GM12878 (cell line): ENCODE measurements at regions not wholly inside any gene's neighbourhood (a gene's known extent, or its start where the extent isn't known, plus 50 kb on each side); places are given as distances from the start of the nearest gene placed in this dataset.

Experiments used
- ATAC-seq: fragments of 200-7000 bp; cut with Tn5 transposase; 3 replicates; pipeline ENCODE4 v1.9.1; 2020; ENCODE audit warnings: mild to moderate bottlenecking, moderate library complexity
- BruUV-seq: library from RNA; stranded (reverse); fragments of 400-500 nt; replicated peaks from 2 replicates; lab custom pipeline; 2021; lab: Mats Ljungman, UMichigan
- CTCF ChIA-PET: fragments of 300-600 bp; sonication (Branson Sonifier 250); formaldehyde crosslinking; extraction: SDS; loops from one replicate; lab custom pipeline; 2021; ENCODE audit warnings: inconsistent platforms; lab: Yijun Ruan, JAX
- POLR2A ChIA-PET: fragments of 350-600 bp; formaldehyde crosslinking; extraction: SDS; loops from one replicate; lab custom pipeline; 2021; ENCODE audit warnings: inconsistent platforms; lab: Charles Lee
- RAD21 ChIA-PET: fragments of 300-600 bp; sonication (Branson Sonifier 250); formaldehyde crosslinking; loops from one replicate; lab custom pipeline; 2023; ENCODE audit warnings: antibody characterized with exemption; ENCODE audit not compliant: unreplicated experiment; lab: Charles Lee
- SMC1A ChIA-PET: fragments of 300-600 bp; sonication (Branson Sonifier 250); formaldehyde crosslinking; loops from one replicate; lab custom pipeline; 2023; ENCODE audit not compliant: unreplicated experiment, uncharacterized antibody; lab: Charles Lee
- DNase-seq: peaks from one replicate; pipeline ENCODE4 v3.0.0-alpha.2; 2011; ENCODE audit warnings: low read depth, low spot score
- FAIRE-seq: peaks from 3 replicates; lab custom pipeline; 2011; peaks lifted over from hg19 to GRCh38; lab: Jason Lieb, UNC
- H2AFZ ChIP-seq: 2 replicates; pipeline ENCODE4 v1.6.0; 2011; ENCODE audit warnings: low read depth, low read length, control low read depth; ENCODE audit not compliant: control insufficient read depth
- H3K27ac ChIP-seq: 2 replicates; pipeline ENCODE4 v1.5.1; 2011; ENCODE audit warnings: control low read depth; ENCODE audit not compliant: control insufficient read depth, insufficient read depth
- H3K27me3 ChIP-seq, 2 experiments: replicated peaks in 1 of 2; 2 replicates each; pipeline versions ENCODE4 v1.6.0 to v1.6.1; 2011; ENCODE audit warnings: low read length in 1 of 2; ENCODE audit not compliant: control insufficient read depth in 2 of 2, insufficient read depth in 2 of 2
- H3K36me3 ChIP-seq, 2 experiments: 2 replicates each; pipeline ENCODE4 v1.5.1; 2011; ENCODE audit warnings: low read length in 1 of 2; ENCODE audit not compliant: control insufficient read depth in 2 of 2, insufficient read depth in 2 of 2
- H3K4me1 ChIP-seq: 2 replicates; pipeline ENCODE4 v1.6.1; 2011; ENCODE audit warnings: mild to moderate bottlenecking, low read length, moderate library complexity, mixed read lengths; ENCODE audit not compliant: control insufficient read depth, insufficient read depth
- H3K4me2 ChIP-seq: 2 replicates; pipeline ENCODE4 v1.6.0; 2011; ENCODE audit warnings: control low read depth; ENCODE audit not compliant: control insufficient read depth, insufficient read depth
- H3K4me3 ChIP-seq: fragments of 200-600 bp; sonication (generic); 2 replicates; pipeline ENCODE4 v1.5.1; 2016
- H3K79me2 ChIP-seq: 2 replicates; pipeline ENCODE4 v1.6.0; 2011; ENCODE audit warnings: low read length; ENCODE audit not compliant: control insufficient read depth, insufficient read depth
- H3K9ac ChIP-seq: 2 replicates; pipeline ENCODE4 v1.8.0; 2011; ENCODE audit warnings: low read length, control low read depth, mixed read lengths; ENCODE audit not compliant: control insufficient read depth, insufficient read depth
- H3K9me3 ChIP-seq: replicated peaks from 3 replicates; pipeline ENCODE4 v1.5.1; 2011; ENCODE audit warnings: mild to moderate bottlenecking, low read length; ENCODE audit not compliant: control insufficient read depth, insufficient read depth
- H4K20me1 ChIP-seq: 2 replicates; pipeline ENCODE4 v1.6.0; 2011; ENCODE audit not compliant: control insufficient read depth, insufficient read depth
- HDGF ChIP-seq: fragments of 450-650 bp; IDR thresholded peaks from 2 replicates; pipeline ENCODE4 v1.6.1; 2016; ENCODE audit warnings: antibody characterized with exemption
- IRF3 ChIP-seq: fragments of 450-650 bp; IDR thresholded peaks from 2 replicates; pipeline ENCODE4 v1.6.1; 2014; ENCODE audit warnings: mild to moderate bottlenecking
- NFYA ChIP-seq: IDR thresholded peaks from 2 replicates; pipeline ENCODE4 v1.6.1; 2011; ENCODE audit warnings: low read depth, mild to moderate bottlenecking, low read length, improper control_type of control experiment, borderline replicate concordance
- NKRF ChIP-seq: fragments of 450-650 bp; conservative IDR thresholded peaks from 2 replicates; pipeline ENCODE4 v1.6.1; 2017; ENCODE audit warnings: mild to moderate bottlenecking, moderate library complexity
- REST ChIP-seq: IDR thresholded peaks from 2 replicates; pipeline ENCODE4 v1.6.1; 2012; ENCODE audit warnings: mild to moderate bottlenecking, low read depth, low read length
- ZNF217 ChIP-seq: fragments of 450-650 bp; IDR thresholded peaks from 2 replicates; pipeline ENCODE4 v1.6.1; 2017; ENCODE audit warnings: antibody characterized with exemption, mild to moderate bottlenecking
- WGBS: methylation state at CpG from one replicate; pipeline ENCODE4 v1.1.6; 2016; ENCODE audit warnings: low lambda C conversion rate; ENCODE audit not compliant: insufficient replicate concordance, insufficient coverage; ENCODE audit errors: missing lambda C conversion rate; 5-methylcytosine and 5-hydroxymethylcytosine counted together
- in situ Hi-C: fragments of 300-500 bp; cut with MboI; formaldehyde crosslinking; loops from 9 replicates; pipeline ENCODE4 v1.14.3; 2018; ENCODE audit warnings: mixed read lengths
- intact Hi-C: fragments of 100-400 bp; cut with micrococcal nuclease; formaldehyde crosslinking; loops from one replicate; pipeline ENCODE4 v1.14.2; 2022; ENCODE audit not compliant: unreplicated experiment
- TF ChIP-seq, protein P1 (sequence below): fragments of 450-650 bp; formaldehyde crosslinking; IDR thresholded peaks from 2 replicates; pipeline ENCODE4 v1.5.0; 2022; ENCODE audit warnings: mild to moderate bottlenecking, missing genetic modification characterization

- no peak for TF ChIP-seq NKRF
Observed at GRCh38 chr17:74110467-74110866, 93.0 kb upstream of the RPL38 start (continued).

DNA sequence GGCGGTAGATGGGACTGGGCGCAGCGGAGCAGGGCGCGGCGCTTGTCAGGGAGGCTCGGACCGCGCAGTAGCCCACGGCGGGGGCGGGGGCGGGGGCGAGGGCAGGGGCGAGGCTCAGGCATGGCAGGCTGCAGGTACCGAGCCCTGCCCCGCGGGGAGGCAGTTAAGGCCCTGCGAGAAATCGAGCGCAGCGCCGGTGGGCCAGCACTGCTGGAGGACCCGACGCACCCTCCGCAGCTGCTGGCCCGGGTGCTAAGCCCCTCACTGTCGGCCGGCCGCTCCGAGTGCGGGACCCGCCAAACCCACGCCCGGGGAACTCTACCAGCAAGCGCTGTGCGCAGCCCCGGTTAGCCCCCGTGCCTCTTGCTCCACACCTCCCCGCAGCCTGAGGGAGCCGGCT is 90.2 kb upstream of the RPL38 start:
- no peaks in the 10 kb centered on the region for H3K9me3 ChIP-seq
- no peaks in the 10 kb centered on the region for H3K36me3 ChIP-seq
- no peaks in the 10 kb centered on the region for H3K4me1 ChIP-seq
- no peak overlapping the region for H3K4me3 ChIP-seq
- H2AFZ ChIP-seq: no peak overlapping the region
- 81% methylated on average over 11 of the region's 41 CpGs for WGBS
- no peak overlapping the region for H3K27ac ChIP-seq
- no peak overlapping the region for H3K9ac ChIP-seq
- CTCF ChIA-PET: no interaction called here
- TF ChIP-seq ZNF217 (no peak), IRF3 (no peak), NFYA (no peak), REST (no peak), HDGF (no peak)
- TF ChIP-seq, protein P1, sequence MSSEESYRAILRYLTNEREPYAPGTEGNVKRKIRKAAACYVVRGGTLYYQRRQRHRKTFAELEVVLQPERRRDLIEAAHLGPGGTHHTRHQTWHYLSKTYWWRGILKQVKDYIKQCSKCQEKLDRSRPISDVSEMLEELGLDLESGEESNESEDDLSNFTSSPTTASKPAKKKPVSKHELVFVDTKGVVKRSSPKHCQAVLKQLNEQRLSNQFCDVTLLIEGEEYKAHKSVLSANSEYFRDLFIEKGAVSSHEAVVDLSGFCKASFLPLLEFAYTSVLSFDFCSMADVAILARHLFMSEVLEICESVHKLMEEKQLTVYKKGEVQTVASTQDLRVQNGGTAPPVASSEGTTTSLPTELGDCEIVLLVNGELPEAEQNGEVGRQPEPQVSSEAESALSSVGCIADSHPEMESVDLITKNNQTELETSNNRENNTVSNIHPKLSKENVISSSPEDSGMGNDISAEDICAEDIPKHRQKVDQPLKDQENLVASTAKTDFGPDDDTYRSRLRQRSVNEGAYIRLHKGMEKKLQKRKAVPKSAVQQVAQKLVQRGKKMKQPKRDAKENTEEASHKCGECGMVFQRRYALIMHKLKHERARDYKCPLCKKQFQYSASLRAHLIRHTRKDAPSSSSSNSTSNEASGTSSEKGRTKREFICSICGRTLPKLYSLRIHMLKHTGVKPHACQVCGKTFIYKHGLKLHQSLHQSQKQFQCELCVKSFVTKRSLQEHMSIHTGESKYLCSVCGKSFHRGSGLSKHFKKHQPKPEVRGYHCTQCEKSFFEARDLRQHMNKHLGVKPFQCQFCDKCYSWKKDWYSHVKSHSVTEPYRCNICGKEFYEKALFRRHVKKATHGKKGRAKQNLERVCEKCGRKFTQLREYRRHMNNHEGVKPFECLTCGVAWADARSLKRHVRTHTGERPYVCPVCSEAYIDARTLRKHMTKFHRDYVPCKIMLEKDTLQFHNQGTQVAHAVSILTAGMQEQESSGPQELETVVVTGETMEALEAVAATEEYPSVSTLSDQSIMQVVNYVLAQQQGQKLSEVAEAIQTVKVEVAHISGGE: no peak
- intact Hi-C loops: no loop called here
- H3K79me2 ChIP-seq: no peaks in the 10 kb centered on the region
- FAIRE-seq (no peak), ATAC-seq (no peak), DNase-seq (no peak)
- SMC1A ChIA-PET: no interaction called here
- RAD21 ChIA-PET: no interaction called here
- H3K27me3 ChIP-seq: no peaks in the 10 kb centered on the region; a peak in 1 of 4 replicates
- no peak overlapping the region for H3K4me2 ChIP-seq
- H4K20me1 ChIP-seq: no peaks in the 10 kb centered on the region
- no TSS peak for BruUV-seq
- POLR2A ChIA-PET: no interaction called here
- in situ Hi-C loops: no loop called here
